ENCODE measurements at regions not wholly inside any gene's neighbourhood (a gene's known extent, or its start where the extent isn't known, plus 50 kb on each side); places are given as distances from the start of the nearest gene placed in this dataset.

DNA sequence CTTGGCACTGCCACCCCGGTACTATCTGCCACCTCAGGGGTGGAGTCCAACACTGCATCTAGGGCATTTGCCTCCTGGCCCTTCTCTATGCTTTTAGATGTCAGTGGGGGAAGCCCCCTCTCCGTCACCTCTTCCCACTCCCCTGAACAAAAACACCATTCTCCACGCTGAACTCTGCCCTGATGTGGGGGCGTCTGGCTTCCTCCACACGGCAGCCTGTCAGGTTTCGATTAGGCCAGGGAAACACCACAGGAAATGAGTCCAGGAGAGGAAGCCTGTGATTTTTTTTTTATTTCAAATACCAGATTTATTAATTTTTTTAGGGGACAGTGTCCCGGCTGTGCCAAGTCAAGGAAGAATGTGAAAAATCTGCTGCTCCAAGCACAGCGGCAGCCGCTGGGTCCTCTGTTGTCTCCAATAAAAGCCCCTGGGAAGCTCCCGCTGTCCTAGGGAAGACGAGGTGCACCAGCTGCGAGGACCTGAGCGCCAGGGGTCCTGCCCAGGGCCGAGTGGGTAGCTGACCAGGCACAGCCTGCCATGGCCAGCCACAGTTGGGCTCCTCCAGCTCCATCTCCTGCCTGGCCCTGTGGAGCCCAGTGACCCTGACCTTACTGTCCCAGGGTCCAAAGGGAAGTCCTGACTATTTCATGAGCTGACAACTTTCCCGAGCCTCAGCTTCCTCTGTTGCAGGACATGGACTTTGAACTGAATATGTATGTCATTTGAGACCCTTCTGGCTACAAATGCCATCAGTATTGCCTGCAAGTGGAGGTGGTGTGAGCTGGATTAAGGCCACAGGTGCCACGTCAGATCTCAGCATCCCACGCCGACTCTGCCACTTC, 336.7 kb downstream of the FOXL1 start:
- ChIA-PET CTCF (interaction anchor here (1.0 kb wide), 1 partner anchor 351 kb away, joined by 3 read pairs; no protein-coding TSS in a partner anchor), POLR2A (no interaction called here)
- no peak overlapping the region for H3K27ac ChIP-seq
- H3K4me3 ChIP-seq = no peak overlapping the region
- TF ChIP-seq RNF2 (IDR thresholded peaks at IDR 0.05; ENCODE audit: borderline replicate concordance, low read depth) = no peak
- no peak for TF ChIP-seq MAZ (IDR thresholded peaks at IDR 0.05; ENCODE audit: borderline replicate concordance, low read depth, low read length)
- no peak for TF ChIP-seq ZNF302 (CRISPR knock-in tag; IDR thresholded peaks at IDR 0.05)
- 68% methylated on average over 17 of the region's 18 CpGs for WGBS (ENCODE audit: missing lambda C conversion rate)
- no peaks in the 10 kb centered on the region; the same call in 2 of the 3 replicates for H3K9me3 ChIP-seq
- ATAC-seq (no peak), DNase-seq (ENCODE audit: low read depth in 1 of 2, low spot score in 1 of 2) (no peak), FAIRE-seq (no peak)
- H3K4me1 ChIP-seq = no peaks in the 10 kb centered on the region
- H3K4me2 ChIP-seq = no peak overlapping the region

DNA sequence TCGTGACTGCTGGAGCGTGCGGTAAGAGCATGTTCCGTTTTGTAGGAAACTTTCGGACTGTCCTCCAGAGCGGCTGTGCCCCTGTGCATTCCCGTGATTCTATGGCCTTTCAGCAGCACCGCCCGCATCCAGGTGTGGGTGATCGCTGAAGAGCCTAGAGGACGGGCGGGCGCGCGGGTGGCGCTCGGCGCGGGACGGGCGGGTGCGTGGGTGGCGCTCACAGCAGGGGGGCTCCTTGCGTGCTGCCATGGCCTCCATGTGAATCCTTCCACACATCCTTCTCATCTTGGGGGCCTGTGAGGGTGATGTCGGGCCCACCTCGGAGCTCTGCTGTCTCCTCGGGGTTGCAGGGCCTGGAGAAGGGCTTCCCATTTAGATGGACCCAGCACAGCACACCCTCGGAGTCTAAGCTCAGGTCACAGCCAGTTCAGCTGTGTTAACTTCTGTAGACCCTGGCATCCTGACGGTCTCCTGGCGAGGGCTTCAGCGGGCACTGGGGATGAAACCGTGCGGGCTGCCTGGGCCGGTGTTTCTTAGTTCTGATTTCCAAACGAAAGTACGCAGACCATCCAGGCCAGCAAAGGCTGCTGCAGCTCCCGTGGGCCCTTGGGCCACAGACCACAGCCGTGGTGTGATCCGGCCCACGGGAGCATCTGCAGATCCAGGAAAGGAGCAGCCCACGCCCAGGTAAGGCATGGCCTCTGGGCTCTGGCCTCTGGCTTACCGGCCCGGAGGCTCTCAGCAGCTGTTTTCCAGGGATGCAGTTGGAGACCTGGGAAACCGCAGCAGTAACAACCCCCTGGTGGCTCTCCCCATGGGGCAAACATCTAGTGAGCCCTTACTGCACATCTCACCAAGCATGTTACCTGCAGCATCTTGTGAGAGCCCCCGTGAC, 339.4 kb downstream of the FOXL1 start:
- ChIA-PET CTCF (no interaction called here), POLR2A (no interaction called here)
- no peaks in the 10 kb centered on the region for H3K4me1 ChIP-seq
- FAIRE-seq (no peak), DNase-seq (ENCODE audit: low read depth in 1 of 2, low spot score in 1 of 2) (no peak), ATAC-seq (no peak)
- no peak overlapping the region for H3K27ac ChIP-seq
- H3K9me3 ChIP-seq = peaks cover 13% of the 10 kb centered on the region
- WGBS (ENCODE audit: missing lambda C conversion rate) = 89% methylated on average over 38 of the region's 45 CpGs
- TF ChIP-seq ZSCAN20 (CRISPR knock-in tag; IDR thresholded peaks at IDR 0.05) = no peak
- no peak for TF ChIP-seq CBX2 (IDR thresholded peaks at IDR 0.05; ENCODE audit: borderline replicate concordance, low read depth)
- no peak for TF ChIP-seq RARB (CRISPR knock-in tag; IDR thresholded peaks at IDR 0.05)
- TF ChIP-seq ESRRA (IDR thresholded peaks at IDR 0.05; ENCODE audit: borderline replicate concordance, low read length) = no peak
- no peak for TF ChIP-seq BHLHE40 (IDR thresholded peaks at IDR 0.05; ENCODE audit: low read depth, low read length)
- TF ChIP-seq, protein P1, sequence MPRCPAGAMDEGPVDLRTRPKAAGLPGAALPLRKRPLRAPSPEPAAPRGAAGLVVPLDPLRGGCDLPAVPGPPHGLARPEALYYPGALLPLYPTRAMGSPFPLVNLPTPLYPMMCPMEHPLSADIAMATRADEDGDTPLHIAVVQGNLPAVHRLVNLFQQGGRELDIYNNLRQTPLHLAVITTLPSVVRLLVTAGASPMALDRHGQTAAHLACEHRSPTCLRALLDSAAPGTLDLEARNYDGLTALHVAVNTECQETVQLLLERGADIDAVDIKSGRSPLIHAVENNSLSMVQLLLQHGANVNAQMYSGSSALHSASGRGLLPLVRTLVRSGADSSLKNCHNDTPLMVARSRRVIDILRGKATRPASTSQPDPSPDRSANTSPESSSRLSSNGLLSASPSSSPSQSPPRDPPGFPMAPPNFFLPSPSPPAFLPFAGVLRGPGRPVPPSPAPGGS (IDR thresholded peaks at IDR 0.05) = no peak
- TF ChIP-seq JUNB (IDR thresholded peaks at IDR 0.05) = no peak
- TF ChIP-seq, protein P2, sequence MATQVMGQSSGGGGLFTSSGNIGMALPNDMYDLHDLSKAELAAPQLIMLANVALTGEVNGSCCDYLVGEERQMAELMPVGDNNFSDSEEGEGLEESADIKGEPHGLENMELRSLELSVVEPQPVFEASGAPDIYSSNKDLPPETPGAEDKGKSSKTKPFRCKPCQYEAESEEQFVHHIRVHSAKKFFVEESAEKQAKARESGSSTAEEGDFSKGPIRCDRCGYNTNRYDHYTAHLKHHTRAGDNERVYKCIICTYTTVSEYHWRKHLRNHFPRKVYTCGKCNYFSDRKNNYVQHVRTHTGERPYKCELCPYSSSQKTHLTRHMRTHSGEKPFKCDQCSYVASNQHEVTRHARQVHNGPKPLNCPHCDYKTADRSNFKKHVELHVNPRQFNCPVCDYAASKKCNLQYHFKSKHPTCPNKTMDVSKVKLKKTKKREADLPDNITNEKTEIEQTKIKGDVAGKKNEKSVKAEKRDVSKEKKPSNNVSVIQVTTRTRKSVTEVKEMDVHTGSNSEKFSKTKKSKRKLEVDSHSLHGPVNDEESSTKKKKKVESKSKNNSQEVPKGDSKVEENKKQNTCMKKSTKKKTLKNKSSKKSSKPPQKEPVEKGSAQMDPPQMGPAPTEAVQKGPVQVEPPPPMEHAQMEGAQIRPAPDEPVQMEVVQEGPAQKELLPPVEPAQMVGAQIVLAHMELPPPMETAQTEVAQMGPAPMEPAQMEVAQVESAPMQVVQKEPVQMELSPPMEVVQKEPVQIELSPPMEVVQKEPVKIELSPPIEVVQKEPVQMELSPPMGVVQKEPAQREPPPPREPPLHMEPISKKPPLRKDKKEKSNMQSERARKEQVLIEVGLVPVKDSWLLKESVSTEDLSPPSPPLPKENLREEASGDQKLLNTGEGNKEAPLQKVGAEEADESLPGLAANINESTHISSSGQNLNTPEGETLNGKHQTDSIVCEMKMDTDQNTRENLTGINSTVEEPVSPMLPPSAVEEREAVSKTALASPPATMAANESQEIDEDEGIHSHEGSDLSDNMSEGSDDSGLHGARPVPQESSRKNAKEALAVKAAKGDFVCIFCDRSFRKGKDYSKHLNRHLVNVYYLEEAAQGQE (IDR thresholded peaks at IDR 0.05) = no peak
- no peak for TF ChIP-seq MYC (IDR thresholded peaks at IDR 0.05; ENCODE audit: borderline replicate concordance, low read length)
- TF ChIP-seq, protein P3, sequence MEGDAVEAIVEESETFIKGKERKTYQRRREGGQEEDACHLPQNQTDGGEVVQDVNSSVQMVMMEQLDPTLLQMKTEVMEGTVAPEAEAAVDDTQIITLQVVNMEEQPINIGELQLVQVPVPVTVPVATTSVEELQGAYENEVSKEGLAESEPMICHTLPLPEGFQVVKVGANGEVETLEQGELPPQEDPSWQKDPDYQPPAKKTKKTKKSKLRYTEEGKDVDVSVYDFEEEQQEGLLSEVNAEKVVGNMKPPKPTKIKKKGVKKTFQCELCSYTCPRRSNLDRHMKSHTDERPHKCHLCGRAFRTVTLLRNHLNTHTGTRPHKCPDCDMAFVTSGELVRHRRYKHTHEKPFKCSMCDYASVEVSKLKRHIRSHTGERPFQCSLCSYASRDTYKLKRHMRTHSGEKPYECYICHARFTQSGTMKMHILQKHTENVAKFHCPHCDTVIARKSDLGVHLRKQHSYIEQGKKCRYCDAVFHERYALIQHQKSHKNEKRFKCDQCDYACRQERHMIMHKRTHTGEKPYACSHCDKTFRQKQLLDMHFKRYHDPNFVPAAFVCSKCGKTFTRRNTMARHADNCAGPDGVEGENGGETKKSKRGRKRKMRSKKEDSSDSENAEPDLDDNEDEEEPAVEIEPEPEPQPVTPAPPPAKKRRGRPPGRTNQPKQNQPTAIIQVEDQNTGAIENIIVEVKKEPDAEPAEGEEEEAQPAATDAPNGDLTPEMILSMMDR (IDR thresholded peaks at IDR 0.05) = no peak
- TF ChIP-seq JUN (IDR thresholded peaks at IDR 0.05) = no peak
- TF ChIP-seq SREBF2 (IDR thresholded peaks at IDR 0.05) = no peak
- TF ChIP-seq TP53 (CRISPR knock-in tag; IDR thresholded peaks at IDR 0.05) = no peak
- TF ChIP-seq, protein P4, sequence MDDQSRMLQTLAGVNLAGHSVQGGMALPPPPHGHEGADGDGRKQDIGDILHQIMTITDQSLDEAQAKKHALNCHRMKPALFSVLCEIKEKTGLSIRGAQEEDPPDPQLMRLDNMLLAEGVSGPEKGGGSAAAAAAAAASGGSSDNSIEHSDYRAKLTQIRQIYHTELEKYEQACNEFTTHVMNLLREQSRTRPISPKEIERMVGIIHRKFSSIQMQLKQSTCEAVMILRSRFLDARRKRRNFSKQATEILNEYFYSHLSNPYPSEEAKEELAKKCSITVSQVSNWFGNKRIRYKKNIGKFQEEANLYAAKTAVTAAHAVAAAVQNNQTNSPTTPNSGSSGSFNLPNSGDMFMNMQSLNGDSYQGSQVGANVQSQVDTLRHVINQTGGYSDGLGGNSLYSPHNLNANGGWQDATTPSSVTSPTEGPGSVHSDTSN (IDR thresholded peaks at IDR 0.05) = no peak
- no peak for TF ChIP-seq MAFK (IDR thresholded peaks at IDR 0.05; ENCODE audit: partially characterized antibody)
- TF ChIP-seq SMC3 (IDR thresholded peaks at IDR 0.05) = no peak
- H3K4me2 ChIP-seq = no peak overlapping the region
- H3K4me3 ChIP-seq = no peak overlapping the region

All from A549 (cell line).